Stomach (tissue), 8 donors: ENCODE measurements at regions not wholly inside any gene's neighbourhood (a gene's known extent, or its start where the extent isn't known, plus 50 kb on each side); places are given as distances from the start of the nearest gene placed in this dataset.
"Not testable (repeated sequence)": the region's sequence is repeated elsewhere in the genome, so short reads cannot be mapped to it uniquely, and the experiment has no call there.

Experiments used
- DNase-seq, 2 donors: peaks; one replicate each; pipeline versions ENCODE4 v3.0.0 to v3.0.0-alpha.2; 2013 to 2019
- H3K27ac ChIP-seq, 5 donors: fragments of 200-600 bp in 4 of 5; sonication (generic) in 4 of 5; one replicate each; pipeline ENCODE4 v1.5.1; 2013 to 2019; ENCODE audit warnings: mild to moderate bottlenecking in 1 of 5, moderate library complexity in 1 of 5
- H3K27me3 ChIP-seq, 3 donors: fragments of 200-600 bp; sonication (generic); one replicate each; pipeline ENCODE4 v1.5.1; 2017 to 2019; ENCODE audit warnings: mixed run types in 1 of 3
- H3K36me3 ChIP-seq, 4 donors: fragments of 200-600 bp; sonication (generic); 1 replicate in 3 of 4; 2 replicates in 1 of 4; pipeline ENCODE4 v1.5.1; 2016 to 2019
- H3K4me1 ChIP-seq, 4 donors: fragments of 200-600 bp; sonication (generic); one replicate each; pipeline ENCODE4 v1.5.1; 2016 to 2019
- H3K4me3 ChIP-seq, 4 donors: fragments of 200-600 bp; sonication (generic) in 3 of 4; one replicate each; pipeline ENCODE4 v1.5.1; 2016 to 2019; ENCODE audit warnings: mild to moderate bottlenecking in 1 of 4
- H3K9me3 ChIP-seq, 4 donors: fragments of 200-600 bp; sonication (generic); one replicate each; pipeline ENCODE4 v1.5.1; 2016 to 2019
- EP300 ChIP-seq: sonication (generic); formaldehyde crosslinking; IDR thresholded peaks from one replicate; pipeline ENCODE4 v1.6.1; 2017; ENCODE audit warnings: antibody characterized with exemption
- POLR2A ChIP-seq, 4 donors: fragments of 450-650 bp; IDR thresholded peaks; one replicate each; pipeline ENCODE4 v1.6.1; 2016; ENCODE audit warnings: antibody characterized with exemption in 4 of 4, control low read depth in 2 of 4, mild to moderate bottlenecking in 1 of 4, moderate library complexity in 1 of 4
- POLR2AphosphoS5 ChIP-seq, 3 donors: sonication (generic); formaldehyde crosslinking; IDR thresholded peaks; one replicate each; pipeline ENCODE4 v1.6.1; 2016; ENCODE audit warnings: antibody characterized with exemption in 3 of 3
- WGBS, 5 donors: extraction: QIAGEN DNeasy Blood & Tissue Kit in 3 of 5; methylation state at CpG; one replicate each; pipeline versions ENCODE4 v1.1.5 to v1.1.7; 2013 to 2018; 5-methylcytosine and 5-hydroxymethylcytosine counted together
- intact Hi-C: fragments of 100-400 bp; cut with DNase I; formaldehyde crosslinking; loops from one replicate; pipeline ENCODE4 v1.15.1; 2023; ENCODE audit warnings: low total_unique reads
- TF ChIP-seq, protein P1 (sequence below), 7 experiments: fragments of 450-650 bp in 4 of 7; fragments of 200-600 bp in 3 of 7; sonication (generic) in 3 of 7; IDR thresholded peaks; one replicate each; pipeline ENCODE4 v1.5.1; 2016 to 2019; ENCODE audit warnings: antibody characterized with exemption in 7 of 7, control low read depth in 2 of 7, mild to moderate bottlenecking in 1 of 7
- donor health status: healthy with polysubstance abuse.
- donor health status: Bipolar disorder and iron deficiency.
- donor health status: healthy.

DNA sequence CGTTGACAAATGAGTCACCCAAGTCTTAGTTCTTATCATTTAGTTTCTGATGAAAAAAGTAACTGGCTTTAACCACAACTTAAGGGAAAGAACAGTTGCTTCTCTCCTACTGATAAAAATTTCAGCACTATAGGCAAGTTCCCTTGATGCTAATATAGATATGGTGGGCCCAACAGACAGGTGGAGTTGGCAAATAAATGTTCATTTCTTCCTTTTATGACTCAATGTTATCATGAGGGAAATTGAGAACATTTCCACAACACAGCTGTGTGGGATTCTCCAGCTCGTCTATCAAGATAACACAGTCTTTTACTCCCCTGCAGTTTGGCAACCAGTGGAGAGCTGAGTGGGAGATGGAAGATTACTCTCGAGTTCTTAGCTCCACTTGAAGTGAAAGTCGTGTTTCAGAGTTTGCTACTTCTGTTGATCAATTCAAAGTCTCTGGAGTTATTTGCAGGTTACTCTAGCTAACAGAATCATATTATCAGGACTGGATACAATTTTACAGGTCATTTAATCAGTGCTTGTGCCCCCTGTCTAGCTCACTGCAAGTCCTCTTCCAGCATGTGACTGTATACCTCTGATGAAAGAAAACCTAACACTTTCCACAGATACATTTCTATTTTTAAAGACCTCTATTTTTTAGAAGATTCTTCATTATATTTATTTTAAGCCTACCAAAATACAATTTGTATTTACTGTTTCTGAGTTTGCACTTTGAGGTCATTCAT, 270.6 kb upstream of the GK2 start:
- TF ChIP-seq POLR2A (IDR thresholded peaks at IDR 0.05), result no peak
- TF ChIP-seq, protein P1, sequence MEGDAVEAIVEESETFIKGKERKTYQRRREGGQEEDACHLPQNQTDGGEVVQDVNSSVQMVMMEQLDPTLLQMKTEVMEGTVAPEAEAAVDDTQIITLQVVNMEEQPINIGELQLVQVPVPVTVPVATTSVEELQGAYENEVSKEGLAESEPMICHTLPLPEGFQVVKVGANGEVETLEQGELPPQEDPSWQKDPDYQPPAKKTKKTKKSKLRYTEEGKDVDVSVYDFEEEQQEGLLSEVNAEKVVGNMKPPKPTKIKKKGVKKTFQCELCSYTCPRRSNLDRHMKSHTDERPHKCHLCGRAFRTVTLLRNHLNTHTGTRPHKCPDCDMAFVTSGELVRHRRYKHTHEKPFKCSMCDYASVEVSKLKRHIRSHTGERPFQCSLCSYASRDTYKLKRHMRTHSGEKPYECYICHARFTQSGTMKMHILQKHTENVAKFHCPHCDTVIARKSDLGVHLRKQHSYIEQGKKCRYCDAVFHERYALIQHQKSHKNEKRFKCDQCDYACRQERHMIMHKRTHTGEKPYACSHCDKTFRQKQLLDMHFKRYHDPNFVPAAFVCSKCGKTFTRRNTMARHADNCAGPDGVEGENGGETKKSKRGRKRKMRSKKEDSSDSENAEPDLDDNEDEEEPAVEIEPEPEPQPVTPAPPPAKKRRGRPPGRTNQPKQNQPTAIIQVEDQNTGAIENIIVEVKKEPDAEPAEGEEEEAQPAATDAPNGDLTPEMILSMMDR (IDR thresholded peaks at IDR 0.05), result no peak
- TF ChIP-seq POLR2AphosphoS5 (IDR thresholded peaks at IDR 0.05), result no peak
- TF ChIP-seq EP300, result no peak

DNA sequence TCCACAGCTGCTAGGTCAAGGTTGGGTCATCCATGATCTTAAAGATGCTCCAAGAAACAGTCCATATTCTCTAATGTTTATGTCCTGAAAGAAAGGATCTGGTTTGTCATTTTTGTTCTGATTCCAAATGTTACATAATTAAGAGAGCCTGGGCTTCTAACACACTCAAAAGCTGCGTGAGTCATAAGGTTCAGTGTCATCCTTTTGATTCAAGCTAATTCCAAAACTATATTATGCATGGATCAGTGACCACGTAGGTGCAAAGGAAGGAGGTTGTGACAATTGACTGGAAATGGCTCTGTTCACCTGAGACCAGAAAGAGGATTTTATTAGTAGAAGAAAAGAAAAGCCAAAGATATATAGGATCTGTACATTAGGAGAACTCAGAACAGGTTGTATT, 268.7 kb upstream of the GK2 start:
- Histone ChIP-seq H3K27ac (no peak overlapping the region), H3K4me1 (no peaks in the 10 kb centered on the region), H3K27me3 (no peaks in the 10 kb centered on the region), H3K9me3 (no peaks in the 10 kb centered on the region), H3K4me3 (no peak overlapping the region), H3K36me3 (no peaks in the 10 kb centered on the region)
- no peak for DNase-seq
- TF ChIP-seq, protein P1 (IDR thresholded peaks at IDR 0.05), result no peak
- TF ChIP-seq POLR2A (IDR thresholded peaks at IDR 0.05), result no peak
- no peak for TF ChIP-seq EP300
- TF ChIP-seq POLR2AphosphoS5 (IDR thresholded peaks at IDR 0.05), result no peak
- WGBS, 5 donors, result 61 to 76% (median 70%) methylated on average over 2 of the region's 2 CpGs
- intact Hi-C loops, result no loop called here

More for the DNA sequence above, 270.6 kb upstream of the GK2 start:
- no peaks in the 10 kb centered on the region for H3K36me3 ChIP-seq
- H3K27me3 ChIP-seq, result no peaks in the 10 kb centered on the region
- H3K9me3 ChIP-seq, result no peaks in the 10 kb centered on the region
- no peak overlapping the region for H3K4me3 ChIP-seq
- 22 to 38% (median 34%) methylated on average over 4 of the region's 4 CpGs for WGBS, 5 donors
- DNase-seq, result no peak
- intact Hi-C loops, result no loop called here
- peaks cover 0 to 5% (median 2%) of the 10 kb centered on the region in 4 donors for H3K4me1 ChIP-seq
- no peak overlapping the region for H3K27ac ChIP-seq

DNA sequence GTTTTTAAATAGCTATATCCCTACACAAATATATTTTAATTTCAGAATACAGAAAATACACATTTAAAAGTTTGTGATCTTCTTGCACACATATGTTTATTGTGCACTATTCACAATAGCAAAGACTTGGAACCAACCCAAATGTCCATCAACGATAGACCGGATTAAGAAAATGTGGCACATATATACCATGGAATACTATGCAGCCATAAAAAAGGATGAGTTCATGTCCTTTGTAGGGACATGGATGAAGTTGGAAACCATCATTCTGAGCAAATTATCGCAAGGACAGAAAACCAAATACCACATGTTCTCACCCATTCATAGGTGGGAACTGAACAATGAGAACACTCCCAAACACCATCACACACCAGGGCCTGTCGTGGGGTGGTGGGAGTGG, 266.9 kb upstream of the GK2 start:
- H3K4me3 ChIP-seq, H3K27me3 ChIP-seq, H3K36me3 ChIP-seq, intact Hi-C loops, H3K4me1 ChIP-seq, DNase-seq, H3K27ac ChIP-seq: not testable (repeated sequence)
- H3K9me3 ChIP-seq, result peaks cover 0 to 15% (median 1%) of the 10 kb centered on the region in 4 donors
- 90 to 97% (median 96%) methylated on average over 4 of the region's 4 CpGs for WGBS, 5 donors

DNA sequence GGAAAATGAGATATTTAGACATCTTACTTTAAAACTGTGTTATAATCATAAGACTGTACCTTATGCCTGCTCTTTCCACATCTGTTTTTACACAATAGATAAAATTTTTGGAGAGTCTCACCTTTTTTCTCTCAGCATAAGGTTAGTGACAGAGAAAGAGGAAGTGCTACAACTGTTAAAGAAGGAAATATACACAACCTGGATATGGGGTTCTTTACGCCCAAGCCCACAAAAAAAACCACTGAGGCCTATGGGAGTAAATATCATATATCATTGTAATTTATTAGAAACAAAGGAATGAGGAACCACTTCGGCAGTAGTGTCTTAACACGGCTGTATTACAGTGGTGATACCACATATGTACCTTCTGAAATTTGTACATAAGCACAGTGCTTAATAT, 265.9 kb upstream of the GK2 start:
- TF ChIP-seq EP300 (no peak), POLR2A (IDR thresholded peaks at IDR 0.05) (no peak), POLR2AphosphoS5 (IDR thresholded peaks at IDR 0.05) (no peak)
- TF ChIP-seq, protein P1 (IDR thresholded peaks at IDR 0.05), result no peak
- peaks cover 0 to 21% (median 4%) of the 10 kb centered on the region in 4 donors for H3K9me3 ChIP-seq
- H3K4me1 ChIP-seq, result no peaks in the 10 kb centered on the region
- no peaks in the 10 kb centered on the region for H3K27me3 ChIP-seq
- H3K27ac ChIP-seq, result no peak overlapping the region
- H3K36me3 ChIP-seq, result no peaks in the 10 kb centered on the region
- no peak overlapping the region for H3K4me3 ChIP-seq
- DNase-seq, result no peak
- 71 to 83% (median 75%) methylated on average over 3 of the region's 3 CpGs for WGBS, 5 donors
- intact Hi-C loops, result no loop called here

DNA sequence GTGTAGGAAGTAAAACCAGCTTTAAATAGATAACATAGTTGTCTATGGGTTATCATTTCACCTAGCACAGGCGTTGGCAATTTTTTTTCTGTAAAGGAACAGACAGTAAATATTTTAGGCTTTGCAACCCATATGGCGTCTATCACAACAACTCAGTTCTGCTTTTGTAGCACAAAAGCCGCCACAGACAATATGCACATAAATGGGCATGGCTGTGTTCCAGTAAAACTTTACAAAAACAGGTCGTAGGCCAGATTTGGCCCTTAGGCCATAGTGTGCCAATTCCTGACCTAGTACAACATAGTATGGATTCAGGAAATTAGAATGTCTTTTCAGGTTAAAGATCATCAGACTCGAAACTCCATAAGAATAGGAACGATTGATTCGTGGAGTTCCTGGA, 265.3 kb upstream of the GK2 start:
- no peaks in the 10 kb centered on the region for H3K27me3 ChIP-seq
- WGBS, 5 donors, result 64 to 80% (median 72%) methylated on average over 7 of the region's 7 CpGs
- intact Hi-C loops, result no loop called here
- TF ChIP-seq POLR2AphosphoS5 (IDR thresholded peaks at IDR 0.05) (no peak), EP300 (no peak), POLR2A (IDR thresholded peaks at IDR 0.05) (no peak)
- TF ChIP-seq, protein P1 (IDR thresholded peaks at IDR 0.05), result no peak
- peaks cover 0 to 26% (median 4%) of the 10 kb centered on the region in 4 donors for H3K9me3 ChIP-seq
- H3K36me3 ChIP-seq, result no peaks in the 10 kb centered on the region
- no peaks in the 10 kb centered on the region for H3K4me1 ChIP-seq
- DNase-seq, result no peak
- no peak overlapping the region for H3K4me3 ChIP-seq
- H3K27ac ChIP-seq, result no peak overlapping the region
